ENCODE measurements at regions not wholly inside any gene's neighbourhood (a gene's known extent, or its start where the extent isn't known, plus 50 kb on each side); places are given as distances from the start of the nearest gene placed in this dataset.

- TF ChIP-seq EZH2phosphoT487 (IDR thresholded peaks at IDR 0.05; ENCODE audit: insufficient read depth, low read depth) (no peak), EZH2 (IDR thresholded peaks at IDR 0.05; ENCODE audit: insufficient read depth, poor library complexity, severe bottlenecking) (no peak)
These were observed 235.9 kb downstream of the CPXCR1 start for GRCh38 chrX:88982933-88983332.

All from GM23248 (cell line).